NCI-H146 treated with DMSO at 0.1 percent for 48 hours (cell line): ENCODE measurements at regions not wholly inside any gene's neighbourhood (a gene's known extent, or its start where the extent isn't known, plus 50 kb on each side); places are given as distances from the start of the nearest gene placed in this dataset.
A peak's percentile ranks its signal among the peaks of the same experiment; 100 is the strongest.

Experiments used
- DNase-seq: peaks from one replicate; lab custom pipeline; 2025; ENCODE audit not compliant: unreplicated experiment; lab: John Stamatoyannopoulos, UW

GRCh38 chr14:30496852-30497251, 62.1 kb upstream of the G2E3 start:
- DNase-seq, result no peak

GRCh38 chr14:30499358-30499757, 59.6 kb upstream of the G2E3 start:
- no peak for DNase-seq

GRCh38 chr14:30500222-30500621, 58.7 kb upstream of the G2E3 start:
- DNase-seq, result peak; percentile 96

- no peak for DNase-seq
These were observed 51.7 kb upstream of the G2E3 start for GRCh38 chr14:30507209-30507608.
